ENCODE measurements at regions not wholly inside any gene's neighbourhood (a gene's known extent, or its start where the extent isn't known, plus 50 kb on each side); places are given as distances from the start of the nearest gene placed in this dataset.

DNA sequence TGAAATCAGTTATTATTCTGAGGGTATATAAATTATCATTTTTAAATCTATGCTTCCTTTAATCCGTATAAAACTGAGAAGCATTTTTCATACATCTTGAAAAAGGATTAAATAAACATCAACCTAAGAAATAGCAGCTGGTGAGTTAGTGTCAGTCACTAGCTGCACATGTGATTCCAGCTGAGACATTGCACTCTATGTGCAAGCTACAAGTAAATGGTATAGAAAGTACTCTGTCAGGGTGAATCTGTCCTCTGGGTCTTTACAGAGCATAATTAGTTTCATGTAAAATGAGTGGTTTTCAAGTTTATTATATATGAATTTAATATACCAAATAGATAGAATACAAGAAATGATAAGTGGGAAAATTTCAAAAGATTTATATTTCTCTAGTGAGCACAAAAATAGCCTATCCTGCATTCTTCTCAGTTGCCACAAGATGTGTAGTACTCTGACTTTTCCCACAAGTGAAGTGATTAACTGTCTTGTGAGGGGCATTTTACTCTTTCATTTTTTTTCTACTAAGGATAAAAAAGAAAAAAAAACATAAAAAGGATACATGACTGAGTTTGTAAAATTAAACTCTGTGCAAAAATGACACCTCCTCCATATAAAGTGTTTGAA is 1372.1 kb downstream of the PCDH9 start:
- Histone ChIP-seq H3K9me3 (ENCODE audit: insufficient read depth, low read length) (no peaks in the 10 kb centered on the region), H2AFZ (ENCODE audit: low read depth, low read length) (no peak overlapping the region), H3K27me3 (ENCODE audit: low read depth, low read length) (no peaks in the 10 kb centered on the region), H3K9ac (ENCODE audit: low read length) (no peak overlapping the region), H3K36me3 (replicated peaks; ENCODE audit: low read depth, low read length) (no peaks in the 10 kb centered on the region), H3K4me3 (ENCODE audit: low read length) (no peak overlapping the region), H4K20me1 (ENCODE audit: insufficient read depth, low read length) (no peaks in the 10 kb centered on the region), H3K27ac (ENCODE audit: low read length) (no peak overlapping the region), H3K4me2 (ENCODE audit: low read length) (no peak overlapping the region), H3K79me2 (ENCODE audit: low read length) (no peaks in the 10 kb centered on the region), H3K4me1 (ENCODE audit: low read length) (peaks cover 10% of the 10 kb centered on the region)
- TF ChIP-seq, protein P1, sequence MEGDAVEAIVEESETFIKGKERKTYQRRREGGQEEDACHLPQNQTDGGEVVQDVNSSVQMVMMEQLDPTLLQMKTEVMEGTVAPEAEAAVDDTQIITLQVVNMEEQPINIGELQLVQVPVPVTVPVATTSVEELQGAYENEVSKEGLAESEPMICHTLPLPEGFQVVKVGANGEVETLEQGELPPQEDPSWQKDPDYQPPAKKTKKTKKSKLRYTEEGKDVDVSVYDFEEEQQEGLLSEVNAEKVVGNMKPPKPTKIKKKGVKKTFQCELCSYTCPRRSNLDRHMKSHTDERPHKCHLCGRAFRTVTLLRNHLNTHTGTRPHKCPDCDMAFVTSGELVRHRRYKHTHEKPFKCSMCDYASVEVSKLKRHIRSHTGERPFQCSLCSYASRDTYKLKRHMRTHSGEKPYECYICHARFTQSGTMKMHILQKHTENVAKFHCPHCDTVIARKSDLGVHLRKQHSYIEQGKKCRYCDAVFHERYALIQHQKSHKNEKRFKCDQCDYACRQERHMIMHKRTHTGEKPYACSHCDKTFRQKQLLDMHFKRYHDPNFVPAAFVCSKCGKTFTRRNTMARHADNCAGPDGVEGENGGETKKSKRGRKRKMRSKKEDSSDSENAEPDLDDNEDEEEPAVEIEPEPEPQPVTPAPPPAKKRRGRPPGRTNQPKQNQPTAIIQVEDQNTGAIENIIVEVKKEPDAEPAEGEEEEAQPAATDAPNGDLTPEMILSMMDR (IDR thresholded peaks at IDR 0.05; ENCODE audit: low read depth, low read length): no peak
- TF ChIP-seq EZH2phosphoT487 (IDR thresholded peaks at IDR 0.05; ENCODE audit: low read depth): no peak

DNA sequence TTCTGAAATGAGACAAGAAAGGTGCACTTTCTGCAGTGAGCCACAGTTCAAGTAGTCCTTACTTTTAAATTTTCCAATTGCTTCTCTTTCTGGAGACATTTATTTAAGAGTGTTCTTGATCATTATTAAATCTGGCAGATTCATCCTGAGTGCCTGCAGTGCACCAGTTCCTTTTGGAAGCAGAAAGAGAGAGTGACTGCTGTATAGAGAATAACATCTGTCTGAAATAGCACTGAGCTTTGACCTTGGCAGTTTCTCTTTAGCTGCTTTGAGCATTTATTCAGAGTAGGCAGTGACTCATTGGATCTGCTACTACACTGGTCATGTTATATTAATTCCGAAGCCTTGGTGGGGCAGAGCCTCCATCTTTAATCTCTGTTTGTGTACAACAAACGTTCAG is 1373.7 kb downstream of the PCDH9 start:
- Histone ChIP-seq H4K20me1 (ENCODE audit: insufficient read depth, low read length) (no peaks in the 10 kb centered on the region), H2AFZ (ENCODE audit: low read depth, low read length) (no peak overlapping the region), H3K9me3 (ENCODE audit: insufficient read depth, low read length) (no peaks in the 10 kb centered on the region), H3K27me3 (ENCODE audit: low read depth, low read length) (no peaks in the 10 kb centered on the region), H3K4me1 (ENCODE audit: low read length) (peaks cover 10% of the 10 kb centered on the region), H3K4me2 (ENCODE audit: low read length) (no peak overlapping the region), H3K4me3 (ENCODE audit: low read length) (no peak overlapping the region), H3K27ac (ENCODE audit: low read length) (no peak overlapping the region), H3K79me2 (ENCODE audit: low read length) (no peaks in the 10 kb centered on the region), H3K9ac (ENCODE audit: low read length) (no peak overlapping the region), H3K36me3 (replicated peaks; ENCODE audit: low read depth, low read length) (no peaks in the 10 kb centered on the region)
- no peak for TF ChIP-seq EZH2phosphoT487 (IDR thresholded peaks at IDR 0.05; ENCODE audit: low read depth)
- TF ChIP-seq, protein P1 (IDR thresholded peaks at IDR 0.05; ENCODE audit: low read depth, low read length): no peak

DNA sequence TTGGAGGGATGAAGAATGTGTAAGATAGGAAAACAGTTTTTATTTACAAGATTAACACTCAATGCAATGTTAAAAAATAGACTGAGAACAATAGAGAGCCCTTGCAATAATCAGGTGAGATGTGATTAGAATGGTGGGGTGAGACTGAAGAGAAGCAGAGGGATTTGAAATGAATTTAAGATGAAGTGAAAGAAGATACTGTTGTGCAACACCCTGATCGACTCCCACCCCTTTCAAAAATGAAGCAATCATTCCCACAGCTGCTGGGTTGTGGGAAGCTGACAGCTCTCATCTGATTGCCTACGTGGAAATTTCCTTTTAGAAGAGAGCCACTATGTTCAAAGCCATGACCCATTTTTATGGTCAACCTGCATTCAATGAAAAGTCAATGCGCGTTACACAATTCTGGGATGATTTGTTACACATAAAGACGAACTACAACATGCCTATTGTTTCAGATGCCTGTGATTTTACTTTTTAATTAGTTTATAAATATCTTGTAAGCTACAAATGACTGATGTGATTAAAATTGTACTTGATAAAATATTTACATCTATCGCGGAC is 1374.8 kb downstream of the PCDH9 start:
- Histone ChIP-seq H3K9me3 (ENCODE audit: insufficient read depth, low read length) (no peaks in the 10 kb centered on the region), H3K27ac (ENCODE audit: low read length) (no peak overlapping the region), H3K4me3 (ENCODE audit: low read length) (no peak overlapping the region), H4K20me1 (ENCODE audit: insufficient read depth, low read length) (no peaks in the 10 kb centered on the region), H3K4me2 (ENCODE audit: low read length) (no peak overlapping the region), H3K9ac (ENCODE audit: low read length) (no peak overlapping the region), H3K27me3 (ENCODE audit: low read depth, low read length) (no peaks in the 10 kb centered on the region), H3K79me2 (ENCODE audit: low read length) (no peaks in the 10 kb centered on the region), H3K4me1 (ENCODE audit: low read length) (peaks cover 10% of the 10 kb centered on the region), H2AFZ (ENCODE audit: low read depth, low read length) (no peak overlapping the region), H3K36me3 (replicated peaks; ENCODE audit: low read depth, low read length) (no peaks in the 10 kb centered on the region)
- no peak for TF ChIP-seq EZH2phosphoT487 (IDR thresholded peaks at IDR 0.05; ENCODE audit: low read depth)
- TF ChIP-seq, protein P1 (IDR thresholded peaks at IDR 0.05; ENCODE audit: low read depth, low read length): no peak

DNA sequence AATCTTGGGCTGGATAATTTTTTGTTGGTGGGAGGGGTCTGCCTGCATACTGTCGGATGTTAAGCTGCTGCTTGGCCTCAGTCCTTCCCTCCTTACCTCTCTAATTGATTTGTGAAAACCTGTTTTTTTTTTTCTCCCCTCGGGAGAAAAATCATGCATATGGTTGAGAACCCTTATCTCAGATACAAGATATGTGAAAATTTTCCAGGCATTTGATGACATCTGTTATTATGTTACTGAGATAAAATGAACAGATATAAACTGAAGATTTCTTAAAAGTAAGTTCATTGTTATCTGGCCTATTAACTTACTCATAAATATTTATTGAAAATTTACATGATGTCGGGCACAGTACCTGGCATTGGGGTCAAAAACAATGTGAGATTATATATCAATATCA is 1375.7 kb downstream of the PCDH9 start:
- peaks cover 10% of the 10 kb centered on the region for H3K4me1 ChIP-seq (ENCODE audit: low read length)
- H3K9me3 ChIP-seq (ENCODE audit: insufficient read depth, low read length): no peaks in the 10 kb centered on the region
- H3K9ac ChIP-seq (ENCODE audit: low read length): no peak overlapping the region
- TF ChIP-seq EZH2phosphoT487 (IDR thresholded peaks at IDR 0.05; ENCODE audit: low read depth): no peak
- TF ChIP-seq, protein P1 (IDR thresholded peaks at IDR 0.05; ENCODE audit: low read depth, low read length): no peak
- H3K36me3 ChIP-seq (replicated peaks; ENCODE audit: low read depth, low read length): no peaks in the 10 kb centered on the region
- no peak overlapping the region for H3K27ac ChIP-seq (ENCODE audit: low read length)
- no peak overlapping the region for H3K4me2 ChIP-seq (ENCODE audit: low read length)
- no peaks in the 10 kb centered on the region for H3K27me3 ChIP-seq (ENCODE audit: low read depth, low read length)
- no peaks in the 10 kb centered on the region for H3K79me2 ChIP-seq (ENCODE audit: low read length)
- no peaks in the 10 kb centered on the region for H4K20me1 ChIP-seq (ENCODE audit: insufficient read depth, low read length)
- H3K4me3 ChIP-seq (ENCODE audit: low read length): no peak overlapping the region
- no peak overlapping the region for H2AFZ ChIP-seq (ENCODE audit: low read depth, low read length)
